ENCODE measurements at regions not wholly inside any gene's neighbourhood (a gene's known extent, or its start where the extent isn't known, plus 50 kb on each side); places are given as distances from the start of the nearest gene placed in this dataset.

- Histone ChIP-seq H3K9me3 (replicated peaks; ENCODE audit: low read length) (no peaks in the 10 kb centered on the region), H3K4me3 (ENCODE audit: low read length) (no peak overlapping the region)
Observed at GRCh38 chr2:241986836-241987641, 117.5 kb downstream of the RTP5 start.

GRCh38 chr2:241987726-241988125, 118.2 kb downstream of the RTP5 start:
- Histone ChIP-seq H3K9ac (ENCODE audit: low read depth, low read length) (no peak overlapping the region), H3K27me3 (ENCODE audit: control insufficient read depth, insufficient read depth, low read length) (peaks cover 3% of the 10 kb centered on the region), H3K36me3 (ENCODE audit: insufficient read depth, low read length) (no peaks in the 10 kb centered on the region), H3K4me2 (ENCODE audit: low read length) (no peak overlapping the region), H3K4me1 (ENCODE audit: control insufficient read depth, insufficient read depth, low read length) (no peaks in the 10 kb centered on the region), H3K4me3 (ENCODE audit: low read length) (no peak overlapping the region), H3K9me3 (replicated peaks; ENCODE audit: low read length) (no peaks in the 10 kb centered on the region)

More at GRCh38 chr2:241986836-241987641, 117.5 kb downstream of the RTP5 start:
- Histone ChIP-seq H3K27me3 (ENCODE audit: control insufficient read depth, insufficient read depth, low read length) (peaks cover 3% of the 10 kb centered on the region), H3K36me3 (ENCODE audit: insufficient read depth, low read length) (no peaks in the 10 kb centered on the region), H3K4me2 (ENCODE audit: low read length) (no peak overlapping the region), H3K4me1 (ENCODE audit: control insufficient read depth, insufficient read depth, low read length) (no peaks in the 10 kb centered on the region), H3K9ac (ENCODE audit: low read depth, low read length) (no peak overlapping the region)

GRCh38 chr2:241988146-241988545, 118.6 kb downstream of the RTP5 start:
- Histone ChIP-seq H3K36me3 (ENCODE audit: insufficient read depth, low read length) (no peaks in the 10 kb centered on the region), H3K4me1 (ENCODE audit: control insufficient read depth, insufficient read depth, low read length) (no peaks in the 10 kb centered on the region), H3K27me3 (ENCODE audit: control insufficient read depth, insufficient read depth, low read length) (no peaks in the 10 kb centered on the region), H3K9ac (ENCODE audit: low read depth, low read length) (no peak overlapping the region), H3K4me2 (ENCODE audit: low read length) (no peak overlapping the region), H3K4me3 (ENCODE audit: low read length) (no peak overlapping the region), H3K9me3 (replicated peaks; ENCODE audit: low read length) (no peaks in the 10 kb centered on the region)

GRCh38 chr2:241989074-241989473, 119.5 kb downstream of the RTP5 start:
- H3K9me3 ChIP-seq (replicated peaks; ENCODE audit: low read length), result no peaks in the 10 kb centered on the region
- H3K4me2 ChIP-seq (ENCODE audit: low read length), result no peak overlapping the region
- no peak overlapping the region for H3K9ac ChIP-seq (ENCODE audit: low read depth, low read length)
- H3K4me1 ChIP-seq (ENCODE audit: control insufficient read depth, insufficient read depth, low read length), result no peaks in the 10 kb centered on the region
- no peak overlapping the region for H3K4me3 ChIP-seq (ENCODE audit: low read length)
- no peaks in the 10 kb centered on the region for H3K36me3 ChIP-seq (ENCODE audit: insufficient read depth, low read length)
- H3K27me3 ChIP-seq (ENCODE audit: control insufficient read depth, insufficient read depth, low read length), result no peaks in the 10 kb centered on the region

GRCh38 chr2:241990466-241990865, 120.9 kb downstream of the RTP5 start:
- Histone ChIP-seq H3K4me1 (ENCODE audit: control insufficient read depth, insufficient read depth, low read length) (no peaks in the 10 kb centered on the region), H3K4me2 (ENCODE audit: low read length) (no peak overlapping the region), H3K9ac (ENCODE audit: low read depth, low read length) (no peak overlapping the region), H3K27me3 (ENCODE audit: control insufficient read depth, insufficient read depth, low read length) (no peaks in the 10 kb centered on the region), H3K36me3 (ENCODE audit: insufficient read depth, low read length) (no peaks in the 10 kb centered on the region), H3K4me3 (ENCODE audit: low read length) (no peak overlapping the region), H3K9me3 (replicated peaks; ENCODE audit: low read length) (no peaks in the 10 kb centered on the region)

GRCh38 chr2:241991299-241991698, 121.8 kb downstream of the RTP5 start:
- Histone ChIP-seq H3K9ac (ENCODE audit: low read depth, low read length) (no peak overlapping the region), H3K9me3 (replicated peaks; ENCODE audit: low read length) (no peaks in the 10 kb centered on the region), H3K4me1 (ENCODE audit: control insufficient read depth, insufficient read depth, low read length) (no peaks in the 10 kb centered on the region)

GRCh38 chr2:241992753-241993152, 123.2 kb downstream of the RTP5 start:
- Histone ChIP-seq H3K27me3 (ENCODE audit: control insufficient read depth, insufficient read depth, low read length) (peaks cover 6% of the 10 kb centered on the region), H3K36me3 (ENCODE audit: insufficient read depth, low read length) (no peaks in the 10 kb centered on the region), H3K4me3 (ENCODE audit: low read length) (no peak overlapping the region), H3K9ac (ENCODE audit: low read depth, low read length) (no peak overlapping the region), H3K4me1 (ENCODE audit: control insufficient read depth, insufficient read depth, low read length) (no peaks in the 10 kb centered on the region), H3K9me3 (replicated peaks; ENCODE audit: low read length) (no peaks in the 10 kb centered on the region), H3K4me2 (ENCODE audit: low read length) (no peak overlapping the region)

More at GRCh38 chr2:241991299-241991698, 121.8 kb downstream of the RTP5 start:
- no peak overlapping the region for H3K4me3 ChIP-seq (ENCODE audit: low read length)
- no peaks in the 10 kb centered on the region for H3K27me3 ChIP-seq (ENCODE audit: control insufficient read depth, insufficient read depth, low read length)
- H3K4me2 ChIP-seq (ENCODE audit: low read length), result no peak overlapping the region
- H3K36me3 ChIP-seq (ENCODE audit: insufficient read depth, low read length), result no peaks in the 10 kb centered on the region

- H3K9me3 ChIP-seq (replicated peaks; ENCODE audit: low read length), result no peaks in the 10 kb centered on the region
- H3K27me3 ChIP-seq (ENCODE audit: control insufficient read depth, insufficient read depth, low read length), result peaks cover 11% of the 10 kb centered on the region
- no peak overlapping the region for H3K4me2 ChIP-seq (ENCODE audit: low read length)
- no peaks in the 10 kb centered on the region for H3K4me1 ChIP-seq (ENCODE audit: control insufficient read depth, insufficient read depth, low read length)
- no peak overlapping the region for H3K9ac ChIP-seq (ENCODE audit: low read depth, low read length)
- no peaks in the 10 kb centered on the region for H3K36me3 ChIP-seq (ENCODE audit: insufficient read depth, low read length)
- no peak overlapping the region for H3K4me3 ChIP-seq (ENCODE audit: low read length)
Observed at GRCh38 chr2:241993386-241994005, 124.0 kb downstream of the RTP5 start.

- Histone ChIP-seq H3K9me3 (replicated peaks; ENCODE audit: low read length) (no peaks in the 10 kb centered on the region), H3K4me1 (ENCODE audit: control insufficient read depth, insufficient read depth, low read length) (no peaks in the 10 kb centered on the region), H3K4me3 (ENCODE audit: low read length) (no peak overlapping the region), H3K27me3 (ENCODE audit: control insufficient read depth, insufficient read depth, low read length) (peaks cover 11% of the 10 kb centered on the region), H3K36me3 (ENCODE audit: insufficient read depth, low read length) (no peaks in the 10 kb centered on the region), H3K9ac (ENCODE audit: low read depth, low read length) (no peak overlapping the region), H3K4me2 (ENCODE audit: low read length) (no peak overlapping the region)
Observed at GRCh38 chr2:241994086-241994485, 124.6 kb downstream of the RTP5 start.

- Histone ChIP-seq H3K27me3 (ENCODE audit: control insufficient read depth, insufficient read depth, low read length) (peaks cover 11% of the 10 kb centered on the region), H3K9ac (ENCODE audit: low read depth, low read length) (no peak overlapping the region), H3K4me3 (ENCODE audit: low read length) (no peak overlapping the region), H3K9me3 (replicated peaks; ENCODE audit: low read length) (no peaks in the 10 kb centered on the region), H3K4me2 (ENCODE audit: low read length) (no peak overlapping the region), H3K4me1 (ENCODE audit: control insufficient read depth, insufficient read depth, low read length) (no peaks in the 10 kb centered on the region), H3K36me3 (ENCODE audit: insufficient read depth, low read length) (no peaks in the 10 kb centered on the region)
Observed at GRCh38 chr2:241994556-241995213, 125.2 kb downstream of the RTP5 start.

GRCh38 chr2:241996100-241996499, 126.6 kb downstream of the RTP5 start:
- Histone ChIP-seq H3K27me3 (ENCODE audit: control insufficient read depth, insufficient read depth, low read length) (peaks cover 13% of the 10 kb centered on the region), H3K4me2 (ENCODE audit: low read length) (no peak overlapping the region), H3K4me1 (ENCODE audit: control insufficient read depth, insufficient read depth, low read length) (no peaks in the 10 kb centered on the region), H3K9me3 (replicated peaks; ENCODE audit: low read length) (no peaks in the 10 kb centered on the region), H3K9ac (ENCODE audit: low read depth, low read length) (no peak overlapping the region), H3K4me3 (ENCODE audit: low read length) (no peak overlapping the region), H3K36me3 (ENCODE audit: insufficient read depth, low read length) (no peaks in the 10 kb centered on the region)

Measured in skeletal muscle satellite cell (primary cell).